Ovary (tissue), 7 donors: ENCODE measurements at regions not wholly inside any gene's neighbourhood (a gene's known extent, or its start where the extent isn't known, plus 50 kb on each side); places are given as distances from the start of the nearest gene placed in this dataset.
A peak's percentile ranks its signal among the peaks of the same experiment; 100 is the strongest.

Source experiments
- DNase-seq, 5 donors: peaks; one replicate each; pipeline ENCODE4 v3.0.0-alpha.2; 2019 to 2020
- H3K27ac ChIP-seq, 2 donors: fragments of 200-600 bp; one replicate each; pipeline versions ENCODE4 v1.5.1 to v1.8.0; 2019 to 2022
- H3K27me3 ChIP-seq: fragments of 200-600 bp; one replicate; pipeline ENCODE4 v1.8.0; 2022
- H3K36me3 ChIP-seq: fragments of 200-600 bp; sonication (generic); one replicate; pipeline ENCODE4 v1.5.1; 2019
- H3K4me1 ChIP-seq: one replicate; pipeline ENCODE4 v1.8.1; 2013; ENCODE audit warnings: mild to moderate bottlenecking, moderate library complexity; ENCODE audit not compliant: insufficient read depth
- H3K4me3 ChIP-seq: fragments of 200-600 bp; sonication (generic); one replicate; pipeline ENCODE4 v1.5.1; 2017
- H3K9me3 ChIP-seq, 2 donors: fragments of 200-600 bp in 1 of 2; sonication (generic) in 1 of 2; one replicate each; pipeline versions ENCODE4 v1.5.1 to v1.8.1; 2013 to 2019; ENCODE audit warnings: mild to moderate bottlenecking in 1 of 2, moderate library complexity in 1 of 2
- EP300 ChIP-seq: sonication (generic); formaldehyde crosslinking; IDR thresholded peaks from one replicate; pipeline ENCODE4 v1.6.1; 2017; ENCODE audit warnings: antibody characterized with exemption
- POLR2A ChIP-seq: fragments of 450-650 bp; IDR thresholded peaks from one replicate; pipeline ENCODE4 v1.6.1; 2017; ENCODE audit warnings: antibody characterized with exemption, mild to moderate bottlenecking, moderate library complexity
- WGBS, 3 donors: extraction: QIAGEN DNeasy Blood & Tissue Kit in 1 of 3; methylation state at CpG; one replicate each; pipeline versions ENCODE4 v1.1.5 to v1.1.7; 2013 to 2017; 5-methylcytosine and 5-hydroxymethylcytosine counted together
- intact Hi-C, 4 donors: fragments of 100-400 bp; cut with DNase I; formaldehyde crosslinking; loops; one replicate each; pipeline versions ENCODE4 v1.11.0 to v1.15.1; 2022 to 2023
- TF ChIP-seq, protein P1 (sequence below), 3 donors: fragments of 450-650 bp in 2 of 3; fragments of 200-600 bp in 1 of 3; IDR thresholded peaks; one replicate each; pipeline versions ENCODE4 v1.5.1 to v1.8.0; 2016 to 2022; ENCODE audit warnings: antibody characterized with exemption in 3 of 3, mild to moderate bottlenecking in 1 of 3
- donor health status: DM: no; HTN: no; CAD: no; lungs with moderate emphysema.
- donor health status: DM: no; HTN: no; CAD: no.
- donor health status: Bipolar disorder and iron deficiency.
- donor health status: DM: no; HTN: no; CAD: no.
- donor health status: DM: yes; HTN: yes; CAD: no.

DNA sequence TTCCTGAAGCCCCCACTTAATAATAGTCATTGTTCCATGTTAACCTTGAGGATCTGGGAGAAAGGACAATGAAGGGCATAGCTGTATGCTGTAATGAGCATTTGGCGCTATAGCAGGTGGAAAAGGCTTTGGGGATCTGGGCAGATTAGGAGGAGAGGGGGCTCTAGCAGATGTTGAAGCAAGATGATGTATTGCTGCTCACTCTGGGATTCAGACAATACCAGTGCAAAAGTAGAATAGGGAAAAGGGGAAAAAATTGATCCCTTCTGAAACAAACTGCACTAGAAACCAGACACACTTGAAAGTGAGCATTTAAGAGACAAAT is 575.3 kb upstream of the MEF2C start:
- no peak overlapping the region for H3K4me3 ChIP-seq
- TF ChIP-seq EP300, result no peak
- TF ChIP-seq POLR2A, result no peak
- TF ChIP-seq, protein P1, sequence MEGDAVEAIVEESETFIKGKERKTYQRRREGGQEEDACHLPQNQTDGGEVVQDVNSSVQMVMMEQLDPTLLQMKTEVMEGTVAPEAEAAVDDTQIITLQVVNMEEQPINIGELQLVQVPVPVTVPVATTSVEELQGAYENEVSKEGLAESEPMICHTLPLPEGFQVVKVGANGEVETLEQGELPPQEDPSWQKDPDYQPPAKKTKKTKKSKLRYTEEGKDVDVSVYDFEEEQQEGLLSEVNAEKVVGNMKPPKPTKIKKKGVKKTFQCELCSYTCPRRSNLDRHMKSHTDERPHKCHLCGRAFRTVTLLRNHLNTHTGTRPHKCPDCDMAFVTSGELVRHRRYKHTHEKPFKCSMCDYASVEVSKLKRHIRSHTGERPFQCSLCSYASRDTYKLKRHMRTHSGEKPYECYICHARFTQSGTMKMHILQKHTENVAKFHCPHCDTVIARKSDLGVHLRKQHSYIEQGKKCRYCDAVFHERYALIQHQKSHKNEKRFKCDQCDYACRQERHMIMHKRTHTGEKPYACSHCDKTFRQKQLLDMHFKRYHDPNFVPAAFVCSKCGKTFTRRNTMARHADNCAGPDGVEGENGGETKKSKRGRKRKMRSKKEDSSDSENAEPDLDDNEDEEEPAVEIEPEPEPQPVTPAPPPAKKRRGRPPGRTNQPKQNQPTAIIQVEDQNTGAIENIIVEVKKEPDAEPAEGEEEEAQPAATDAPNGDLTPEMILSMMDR (IDR thresholded peaks at IDR 0.05), result no peak
- no peaks in the 10 kb centered on the region for H3K36me3 ChIP-seq
- H3K27ac ChIP-seq, result no peak overlapping the region
- no peaks in the 10 kb centered on the region for H3K4me1 ChIP-seq
- H3K27me3 ChIP-seq, result no peaks in the 10 kb centered on the region
- WGBS, 3 donors, result 94 to 96% (median 96%) methylated on average over 1 of the region's 1 CpG
- H3K9me3 ChIP-seq, result no peaks in the 10 kb centered on the region
- no peak for DNase-seq
- intact Hi-C loops, result no loop called here

DNA sequence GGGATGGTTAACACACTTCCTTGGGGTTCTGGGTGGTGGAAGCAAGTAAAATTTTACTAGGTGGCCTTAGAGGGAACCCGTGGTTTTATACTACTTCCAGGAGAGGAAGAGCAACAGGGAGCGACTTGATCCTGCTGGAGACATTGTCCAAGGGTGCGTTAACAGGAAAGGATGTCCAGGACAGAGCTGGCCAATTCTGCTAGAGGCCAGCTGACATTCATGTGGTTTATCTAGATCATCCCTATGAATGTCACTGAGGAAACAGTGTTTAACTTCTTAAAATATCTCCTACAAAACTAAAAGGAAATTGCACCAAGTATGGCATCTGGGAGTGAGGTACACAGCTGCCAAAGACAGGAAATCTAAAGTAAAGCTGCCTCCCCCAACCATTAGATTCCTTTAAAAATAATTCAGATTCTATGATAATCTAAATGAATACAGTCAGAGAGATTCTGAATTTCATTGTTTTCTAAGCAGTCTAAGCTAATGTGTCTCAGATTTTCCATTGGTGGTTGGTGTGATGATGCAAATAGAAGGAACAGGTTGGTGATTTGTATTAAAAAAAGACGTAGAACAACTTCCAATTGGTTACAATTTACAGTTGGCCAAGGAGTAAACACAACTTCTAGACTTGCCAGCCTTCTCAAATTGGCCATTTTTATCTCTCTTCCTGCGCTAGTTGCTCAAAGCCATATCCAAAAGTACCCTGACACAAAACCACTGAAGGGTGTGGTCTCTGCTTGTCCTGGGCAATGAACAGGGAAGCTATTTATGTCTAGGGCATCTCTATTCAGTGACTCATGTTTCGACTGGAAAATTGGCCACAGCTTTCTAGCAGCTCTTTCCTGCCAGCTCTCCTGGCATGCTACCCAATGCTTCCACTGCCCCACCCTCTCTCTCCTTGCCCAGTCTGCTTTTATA is 574.7 kb upstream of the MEF2C start:
- intact Hi-C loops, result no loop called here
- WGBS, 3 donors, result 71 to 75% (median 72%) methylated on average over 6 of the region's 6 CpGs
- no peaks in the 10 kb centered on the region for H3K9me3 ChIP-seq
- no peaks in the 10 kb centered on the region for H3K36me3 ChIP-seq
- DNase-seq, result peak in 1 of 5 donors; percentile 18
- H3K27ac ChIP-seq, result no peak overlapping the region
- H3K4me3 ChIP-seq, result no peak overlapping the region
- no peaks in the 10 kb centered on the region for H3K4me1 ChIP-seq
- TF ChIP-seq EP300, result no peak
- TF ChIP-seq, protein P1 (IDR thresholded peaks at IDR 0.05), result no peak
- no peak for TF ChIP-seq POLR2A
- H3K27me3 ChIP-seq, result no peaks in the 10 kb centered on the region

DNA sequence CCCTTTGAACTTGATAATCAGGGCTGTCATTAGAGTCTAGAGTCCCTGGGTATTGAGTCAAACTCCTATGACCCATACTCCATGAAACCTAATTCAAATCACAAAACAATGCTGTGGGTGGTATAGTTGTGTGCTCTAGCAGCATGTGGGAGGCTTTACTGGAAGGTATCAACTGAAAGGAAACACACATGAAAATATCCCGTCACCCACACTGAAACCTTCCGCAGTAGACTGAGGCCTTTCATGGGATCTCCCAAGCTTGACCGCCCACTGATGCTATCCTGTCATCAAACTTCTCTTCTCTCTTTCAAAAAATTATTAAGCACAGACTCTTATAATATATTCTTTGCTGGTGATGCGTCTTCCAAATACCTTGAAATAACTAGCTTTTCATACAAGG is 569.1 kb upstream of the MEF2C start:
- no peak for DNase-seq
- intact Hi-C loops, result no loop called here
- Histone ChIP-seq H3K27me3 (no peaks in the 10 kb centered on the region), H3K36me3 (no peaks in the 10 kb centered on the region), H3K9me3 (no peaks in the 10 kb centered on the region), H3K4me1 (no peaks in the 10 kb centered on the region), H3K4me3 (no peak overlapping the region), H3K27ac (no peak overlapping the region)
- 86 to 91% (median 90%) methylated on average over 4 of the region's 4 CpGs for WGBS, 3 donors
- no peak for TF ChIP-seq POLR2A
- TF ChIP-seq, protein P1 (IDR thresholded peaks at IDR 0.05), result no peak
- no peak for TF ChIP-seq EP300

DNA sequence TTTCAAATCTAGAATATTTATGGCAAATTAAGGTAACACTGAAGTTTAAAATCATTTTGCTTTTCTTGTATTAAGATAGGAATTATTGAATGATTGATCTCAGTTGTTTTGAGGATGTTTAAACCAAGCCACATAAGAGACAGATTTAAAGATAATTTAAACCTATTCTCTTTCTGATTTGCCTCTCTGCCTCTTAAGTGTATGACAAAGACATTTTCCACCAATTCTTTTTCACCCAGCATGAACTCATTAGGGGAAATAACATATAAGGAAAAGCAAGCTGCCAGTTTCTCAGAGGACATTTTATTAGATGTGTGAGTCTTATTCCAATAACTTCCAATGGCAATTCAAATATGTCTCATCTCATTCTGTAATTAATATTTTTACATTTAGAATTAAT is 568.3 kb upstream of the MEF2C start:
- Histone ChIP-seq H3K9me3 (no peaks in the 10 kb centered on the region), H3K4me1 (no peaks in the 10 kb centered on the region), H3K27me3 (no peaks in the 10 kb centered on the region), H3K4me3 (no peak overlapping the region), H3K27ac (no peak overlapping the region), H3K36me3 (no peaks in the 10 kb centered on the region)
- DNase-seq, result no peak
- TF ChIP-seq, protein P1 (IDR thresholded peaks at IDR 0.05), result no peak
- TF ChIP-seq EP300 (no peak), POLR2A (no peak)
- intact Hi-C loops, result no loop called here
